PC-9 (cell line): ENCODE measurements at regions not wholly inside any gene's neighbourhood (a gene's known extent, or its start where the extent isn't known, plus 50 kb on each side); places are given as distances from the start of the nearest gene placed in this dataset.

ENCODE experiments used
- BruUV-seq: library from RNA; stranded (reverse); fragments of 400-500 nt; replicated peaks from 2 replicates; lab custom pipeline; 2021; lab: Mats Ljungman, UMichigan
- CTCF ChIA-PET: fragments of 300-600 bp; sonication (Branson Sonifier 250); formaldehyde crosslinking; loops from one replicate; lab custom pipeline; 2022; ENCODE audit warnings: antibody characterized with exemption; lab: Charles Lee
- POLR2A ChIA-PET: fragments of 300-600 bp; sonication (Branson Sonifier 250); formaldehyde crosslinking; loops from one replicate; lab custom pipeline; 2022; ENCODE audit warnings: antibody characterized with exemption; ENCODE audit not compliant: unreplicated experiment; lab: Charles Lee
- DNase-seq, 2 experiments: peaks; one replicate each; pipeline versions ENCODE4 v3.0.0 to v3.0.0-alpha.2; 2015 to 2022; ENCODE audit warnings: mixed read lengths in 1 of 2
- H2AFZ ChIP-seq: fragments of 200-600 bp; sonication (generic); 2 replicates; pipeline ENCODE4 v1.8.1; 2017; ENCODE audit warnings: antibody characterized with exemption
- H3F3A ChIP-seq: fragments of 200-600 bp; sonication (generic); 2 replicates; pipeline ENCODE4 v1.8.1; 2017; ENCODE audit warnings: antibody characterized with exemption, mild to moderate bottlenecking, low read depth; ENCODE audit not compliant: insufficient read depth
- H3K27ac ChIP-seq: fragments of 200-600 bp; sonication (generic); 2 replicates; pipeline ENCODE4 v1.6.1; 2016; ENCODE audit warnings: mixed run types
- H3K27me3 ChIP-seq: fragments of 200-600 bp; sonication (generic); 2 replicates; pipeline ENCODE4 v1.6.1; 2016; ENCODE audit warnings: low read depth, mixed run types; ENCODE audit not compliant: insufficient read depth
- H3K36me3 ChIP-seq: fragments of 200-600 bp; sonication (generic); 2 replicates; pipeline ENCODE4 v1.6.1; 2016; ENCODE audit warnings: low read depth, mixed run types
- H3K4me1 ChIP-seq: fragments of 200-600 bp; sonication (generic); replicated peaks from 2 replicates; pipeline ENCODE4 v1.6.1; 2016; ENCODE audit warnings: mixed run types; ENCODE audit not compliant: insufficient read depth
- H3K4me2 ChIP-seq: fragments of 200-600 bp; sonication (generic); 2 replicates; pipeline ENCODE4 v1.6.1; 2017; ENCODE audit warnings: mixed run types
- H3K4me3 ChIP-seq: fragments of 200-600 bp; sonication (generic); 2 replicates; pipeline ENCODE4 v1.6.1; 2016; ENCODE audit warnings: mixed run types
- H3K79me2 ChIP-seq: fragments of 200-600 bp; sonication (generic); 2 replicates; pipeline ENCODE4 v1.6.1; 2017; ENCODE audit warnings: low read depth, mixed run types
- H3K9me2 ChIP-seq: fragments of 200-600 bp; sonication (generic); 2 replicates; pipeline ENCODE4 v1.8.1; 2017; ENCODE audit warnings: mild to moderate bottlenecking; ENCODE audit not compliant: insufficient read depth
- H3K9me3 ChIP-seq: fragments of 200-600 bp; sonication (generic); 2 replicates; pipeline ENCODE4 v1.8.1; 2016; ENCODE audit warnings: low read depth; ENCODE audit not compliant: insufficient read depth
- H4K20me1 ChIP-seq: fragments of 200-600 bp; sonication (generic); 2 replicates; pipeline ENCODE4 v1.8.1; 2017; ENCODE audit not compliant: insufficient read depth
- CTCF ChIP-seq: fragments of 200-600 bp; sonication (generic); conservative IDR thresholded peaks from 2 replicates; pipeline ENCODE4 v1.6.1; 2017; ENCODE audit warnings: mixed run types, antibody characterized with exemption, mild to moderate bottlenecking, moderate library complexity
- EZH2 ChIP-seq: fragments of 200-600 bp; sonication (generic); IDR thresholded peaks from 2 replicates; pipeline ENCODE4 v1.8.0; 2017; ENCODE audit warnings: antibody characterized with exemption, low read depth
- intact Hi-C: fragments of 100-400 bp; cut with micrococcal nuclease; formaldehyde crosslinking; loops from one replicate; pipeline ENCODE4 v1.10.0; 2022; ENCODE audit not compliant: unreplicated experiment

GRCh38 chr15:88334436-88334835 is 77.9 kb upstream of the NTRK3 start:
- H3K9me2 ChIP-seq, result no peaks in the 10 kb centered on the region
- CTCF ChIA-PET, result no interaction called here
- intact Hi-C loops, result no loop called here
- DNase-seq, result no peak
- H3F3A ChIP-seq, result no peaks in the 10 kb centered on the region
- H3K9me3 ChIP-seq, result no peaks in the 10 kb centered on the region
- H4K20me1 ChIP-seq, result no peaks in the 10 kb centered on the region
- H3K4me2 ChIP-seq, result no peak overlapping the region
- no TSS peak for BruUV-seq
- no peak overlapping the region for H2AFZ ChIP-seq
- TF ChIP-seq CTCF (no peak), EZH2 (no peak)
- H3K4me1 ChIP-seq, result no peaks in the 10 kb centered on the region
- H3K79me2 ChIP-seq, result no peaks in the 10 kb centered on the region
- no peaks in the 10 kb centered on the region for H3K36me3 ChIP-seq
- H3K27ac ChIP-seq, result no peak overlapping the region
- H3K4me3 ChIP-seq, result no peak overlapping the region
- H3K27me3 ChIP-seq, result peaks cover 20% of the 10 kb centered on the region
- POLR2A ChIA-PET, result no interaction called here

GRCh38 chr15:88331291-88331690 is 74.8 kb upstream of the NTRK3 start:
- POLR2A ChIA-PET, result no interaction called here
- H3K27ac ChIP-seq, result no peak overlapping the region
- no peaks in the 10 kb centered on the region for H3K36me3 ChIP-seq
- no peaks in the 10 kb centered on the region for H3F3A ChIP-seq
- no peak overlapping the region for H3K4me2 ChIP-seq
- no peaks in the 10 kb centered on the region for H3K4me1 ChIP-seq
- H3K9me3 ChIP-seq, result no peaks in the 10 kb centered on the region
- H2AFZ ChIP-seq, result no peak overlapping the region
- no peaks in the 10 kb centered on the region for H4K20me1 ChIP-seq
- DNase-seq, result peak in 1 of 2 experiments; percentile 20
- CTCF ChIA-PET, result no interaction called here
- H3K4me3 ChIP-seq, result no peak overlapping the region
- H3K27me3 ChIP-seq, result peaks cover 47% of the 10 kb centered on the region
- H3K9me2 ChIP-seq, result no peaks in the 10 kb centered on the region
- no TSS peak for BruUV-seq
- intact Hi-C loops, result no loop called here
- TF ChIP-seq CTCF, result peak; percentile 63
- no peak for TF ChIP-seq EZH2
- H3K79me2 ChIP-seq, result no peaks in the 10 kb centered on the region

- no peak overlapping the region for H3K27ac ChIP-seq
- TF ChIP-seq EZH2 (no peak), CTCF (no peak)
- H3K9me3 ChIP-seq, result no peaks in the 10 kb centered on the region
- ChIA-PET POLR2A (no interaction called here), CTCF (no interaction called here)
- H3K36me3 ChIP-seq, result no peaks in the 10 kb centered on the region
- no peak overlapping the region for H3K4me3 ChIP-seq
- H3K27me3 ChIP-seq, result peaks cover 79% of the 10 kb centered on the region
- no peaks in the 10 kb centered on the region for H3K4me1 ChIP-seq
- no peaks in the 10 kb centered on the region for H3K9me2 ChIP-seq
- H2AFZ ChIP-seq, result no peak overlapping the region
- H3K4me2 ChIP-seq, result no peak overlapping the region
- BruUV-seq, result no TSS peak
- no peak for DNase-seq
- intact Hi-C loops, result no loop called here
- H3K79me2 ChIP-seq, result no peaks in the 10 kb centered on the region
- no peaks in the 10 kb centered on the region for H3F3A ChIP-seq
- H4K20me1 ChIP-seq, result no peaks in the 10 kb centered on the region
Measured at GRCh38 chr15:88326924-88327323, 70.4 kb upstream of the NTRK3 start.
